Activated naive CD4-positive, alpha-beta T cell treated with anti-CD3 and anti-CD28 coated beads, Interleukin-2, amount 50 U/mL, for 16 hours (primary cell): ENCODE measurements at regions not wholly inside any gene's neighbourhood (a gene's known extent, or its start where the extent isn't known, plus 50 kb on each side); places are given as distances from the start of the nearest gene placed in this dataset.
"Not testable (repeated sequence)": the region's sequence is repeated elsewhere in the genome, so short reads cannot be mapped to it uniquely, and the experiment has no call there.

Experiments
- DNase-seq: peaks from one replicate; pipeline ENCODE4 v3.0.0-alpha.2; 2020

- no peak for DNase-seq
Observed at GRCh38 chr1:234770924-234771540, 161.1 kb upstream of the IRF2BP2 start.

GRCh38 chr1:234769986-234770795 lies 160.2 kb upstream of the IRF2BP2 start:
- no peak for DNase-seq

DNA sequence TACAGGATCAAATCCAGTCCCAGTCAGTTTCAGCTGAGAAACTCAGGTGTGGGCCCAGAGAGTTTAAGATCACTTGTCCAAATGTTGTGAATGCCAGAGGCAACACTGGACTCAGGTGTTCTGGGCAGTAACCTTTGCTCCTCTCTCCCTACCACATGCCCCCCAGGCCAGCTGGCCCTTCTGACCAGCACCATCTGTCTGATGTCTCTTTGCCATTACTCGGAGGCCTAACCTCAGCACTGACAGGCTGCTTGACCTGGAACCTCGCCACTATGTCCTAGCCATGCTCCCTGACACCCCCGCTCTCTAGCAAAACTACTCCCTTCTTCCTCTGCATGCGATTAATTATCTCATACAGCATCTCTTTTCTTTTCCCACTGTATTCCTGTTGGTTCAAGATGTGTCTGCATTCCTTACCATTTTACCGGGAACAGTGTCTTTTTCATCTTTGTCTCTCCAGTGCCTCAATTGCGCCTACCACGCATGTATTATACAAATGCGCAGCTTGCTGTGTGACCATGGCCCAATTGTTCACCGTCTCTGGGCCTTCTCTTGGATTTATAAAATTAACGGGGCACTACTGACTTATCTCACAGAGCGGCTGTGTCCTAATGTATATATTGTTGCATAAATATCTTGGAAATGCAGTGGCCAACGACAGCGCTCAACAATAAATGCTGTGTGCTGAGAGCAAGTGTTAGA lies 159.5 kb upstream of the IRF2BP2 start:
- DNase-seq: no peak

GRCh38 chr1:234768569-234769283 lies 158.7 kb upstream of the IRF2BP2 start:
- DNase-seq: peak; percentile 73

DNA sequence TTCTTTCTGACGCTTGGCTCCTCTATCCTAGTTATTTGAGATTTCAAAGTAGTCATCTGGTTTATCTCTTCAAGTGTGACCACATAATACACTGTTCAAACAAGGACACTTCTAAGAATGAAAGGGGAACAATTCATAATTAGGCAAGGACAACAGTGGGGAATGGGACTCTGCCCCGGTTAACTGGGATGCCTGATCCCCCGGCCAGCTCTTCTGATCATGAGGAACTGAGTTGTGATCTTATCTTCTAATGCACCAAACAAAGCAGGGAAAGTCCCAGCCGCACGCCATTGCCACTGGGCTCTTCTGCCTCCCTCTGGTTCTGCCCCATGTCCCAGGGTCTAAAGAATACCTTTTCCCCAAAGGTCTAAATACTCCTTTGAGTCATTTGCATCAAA lies 158.2 kb upstream of the IRF2BP2 start:
- peak; percentile 38 for DNase-seq

DNA sequence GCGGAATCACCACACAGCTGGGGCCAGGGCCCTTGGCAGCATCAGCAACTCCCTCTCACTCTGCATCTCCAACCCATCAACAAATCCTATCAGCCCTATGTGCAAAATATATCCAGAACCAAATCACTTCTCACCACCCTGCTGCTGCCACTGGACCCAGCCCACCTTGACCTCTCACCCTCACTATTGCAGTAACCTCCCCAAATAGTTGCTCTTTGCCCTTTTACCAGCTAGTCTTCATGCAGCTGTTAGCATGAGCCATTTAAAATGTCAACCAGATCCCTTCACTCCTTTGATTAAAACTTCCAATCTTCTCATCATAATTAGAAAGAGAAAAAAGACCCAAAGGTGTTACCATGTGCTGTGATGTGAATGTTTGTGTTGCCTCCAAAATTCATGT lies 155.7 kb upstream of the IRF2BP2 start:
- no peak for DNase-seq

- no peak for DNase-seq
Observed at GRCh38 chr1:234765181-234765580, 155.2 kb upstream of the IRF2BP2 start.

GRCh38 chr1:234763910-234764309 lies 153.9 kb upstream of the IRF2BP2 start:
- no peak for DNase-seq

GRCh38 chr1:234763367-234763766 lies 153.4 kb upstream of the IRF2BP2 start:
- DNase-seq: no peak

DNA sequence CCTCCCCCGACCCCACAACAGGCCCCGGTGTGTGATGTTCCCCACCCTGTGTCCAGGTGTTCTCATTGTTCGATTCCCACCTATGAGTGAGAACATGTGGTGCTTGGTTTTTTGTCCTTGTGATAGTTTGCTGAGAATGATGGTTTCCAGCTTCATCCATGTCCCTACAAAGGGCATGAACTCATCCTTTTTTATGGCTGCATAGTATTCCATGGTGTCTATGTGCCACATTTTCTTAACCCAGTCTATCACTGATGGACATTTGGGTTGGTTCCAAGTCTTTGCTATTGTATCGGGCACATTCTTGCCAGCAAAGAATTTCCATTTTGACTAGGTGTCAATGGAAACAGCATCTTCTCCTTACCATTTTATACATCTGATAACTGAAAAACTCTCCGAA lies 152.1 kb upstream of the IRF2BP2 start:
- not testable (repeated sequence) for DNase-seq

DNA sequence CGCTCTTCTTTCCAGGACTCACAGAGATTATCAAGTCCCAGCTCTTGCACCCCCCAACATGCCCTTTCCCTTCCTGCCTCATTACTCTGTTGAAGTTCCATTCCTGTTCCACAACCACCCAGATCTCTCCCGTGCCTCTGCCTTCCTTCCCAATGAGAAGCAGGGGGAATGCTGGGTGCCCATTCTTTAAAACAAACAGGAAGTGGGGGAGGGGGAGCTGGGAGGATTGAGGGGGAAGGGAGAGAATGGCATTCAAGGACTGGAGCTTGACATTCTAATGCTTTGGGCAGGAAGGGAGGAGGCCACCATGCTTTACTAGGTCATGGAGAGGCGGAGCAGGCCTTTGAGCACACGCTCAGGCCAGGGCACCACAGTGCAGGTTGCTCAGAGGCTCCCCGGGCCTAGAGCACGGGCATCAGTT lies 150.3 kb upstream of the IRF2BP2 start:
- no peak for DNase-seq

- DNase-seq: no peak
Observed at GRCh38 chr1:234759888-234760287, 149.9 kb upstream of the IRF2BP2 start.

DNA sequence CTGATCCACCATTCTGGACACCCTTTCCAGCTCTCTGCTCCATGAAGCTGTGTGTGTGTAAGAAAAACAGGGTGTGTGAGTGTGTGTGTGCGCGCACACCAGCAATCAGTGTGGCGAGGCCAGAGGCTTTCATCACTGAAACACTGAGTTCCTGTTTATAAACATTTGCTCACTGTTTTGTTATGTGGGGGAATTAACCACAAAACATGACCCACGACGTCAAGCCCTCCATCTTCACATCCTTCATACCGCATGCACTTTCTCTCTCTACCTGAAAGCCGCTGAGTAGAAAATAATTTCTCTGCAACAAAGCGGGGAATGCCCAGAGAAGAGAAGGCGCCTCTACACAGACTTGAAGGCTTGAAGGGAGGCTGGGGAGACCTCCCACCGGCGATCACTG lies 148.9 kb upstream of the IRF2BP2 start:
- DNase-seq: no peak

- DNase-seq: no peak
Observed at GRCh38 chr1:234756857-234757256, 146.9 kb upstream of the IRF2BP2 start.

- no peak for DNase-seq
Observed at GRCh38 chr1:234756066-234756774, 146.2 kb upstream of the IRF2BP2 start.

DNA sequence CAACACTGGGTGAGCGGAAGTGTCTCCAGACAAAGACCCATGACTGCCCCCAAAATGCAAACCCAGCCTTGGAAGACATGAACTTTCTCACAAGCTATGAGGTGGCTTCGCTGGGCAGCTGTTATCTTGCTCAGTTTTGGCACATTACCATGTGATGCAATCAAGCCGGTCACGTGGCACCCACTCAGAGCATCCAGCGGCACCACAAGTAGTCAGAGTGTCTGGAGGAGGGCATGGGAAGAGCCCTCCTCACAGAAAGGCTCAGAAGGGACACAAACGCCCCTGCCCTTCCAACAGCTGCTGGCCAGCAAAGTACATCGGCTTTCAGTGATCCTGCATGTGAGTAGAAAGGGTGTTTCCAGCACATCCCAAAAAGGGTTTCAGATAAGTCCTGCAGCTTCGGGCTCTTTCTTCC lies 145.5 kb upstream of the IRF2BP2 start:
- DNase-seq: no peak

- DNase-seq: no peak
Observed at GRCh38 chr1:234753979-234754378, 144.0 kb upstream of the IRF2BP2 start.

DNA sequence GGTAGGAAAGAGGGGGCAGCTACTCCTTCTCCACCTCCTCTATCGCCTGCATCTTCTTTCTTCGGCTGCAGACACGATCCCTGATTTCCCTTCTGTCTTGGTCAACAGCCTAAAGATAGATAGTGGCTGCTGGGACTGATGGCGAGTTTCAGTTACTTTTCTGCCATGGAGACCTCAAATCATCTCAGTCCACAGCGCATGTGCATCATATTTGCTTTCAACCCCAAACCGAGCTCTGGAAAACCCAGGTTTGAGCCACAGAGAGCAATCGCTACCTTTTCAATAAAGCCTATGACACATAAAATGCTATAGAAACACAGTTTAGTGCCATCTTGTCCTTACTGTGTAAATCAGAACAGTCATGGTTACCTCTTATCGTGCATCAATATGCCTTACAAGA lies 142.9 kb upstream of the IRF2BP2 start:
- no peak for DNase-seq

DNA sequence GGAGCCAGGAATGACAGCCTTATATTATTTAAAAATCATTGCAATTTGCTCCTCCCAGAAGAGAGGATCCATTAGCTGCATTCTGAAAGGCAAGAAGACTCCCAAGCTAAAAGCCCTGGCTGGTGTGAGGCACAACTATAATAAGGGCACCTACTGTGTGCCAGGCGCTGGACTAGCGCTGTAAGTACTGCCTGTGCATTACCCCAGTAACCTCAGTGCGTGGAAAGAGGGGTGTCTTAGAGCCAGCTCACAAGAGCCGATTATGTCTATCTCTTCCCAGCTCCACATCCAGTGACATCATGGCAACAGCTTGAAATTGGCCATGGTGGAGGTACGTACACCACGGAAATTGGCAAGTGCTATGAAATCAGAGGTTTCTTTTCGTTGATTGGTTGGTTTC lies 141.7 kb upstream of the IRF2BP2 start:
- no peak for DNase-seq

DNA sequence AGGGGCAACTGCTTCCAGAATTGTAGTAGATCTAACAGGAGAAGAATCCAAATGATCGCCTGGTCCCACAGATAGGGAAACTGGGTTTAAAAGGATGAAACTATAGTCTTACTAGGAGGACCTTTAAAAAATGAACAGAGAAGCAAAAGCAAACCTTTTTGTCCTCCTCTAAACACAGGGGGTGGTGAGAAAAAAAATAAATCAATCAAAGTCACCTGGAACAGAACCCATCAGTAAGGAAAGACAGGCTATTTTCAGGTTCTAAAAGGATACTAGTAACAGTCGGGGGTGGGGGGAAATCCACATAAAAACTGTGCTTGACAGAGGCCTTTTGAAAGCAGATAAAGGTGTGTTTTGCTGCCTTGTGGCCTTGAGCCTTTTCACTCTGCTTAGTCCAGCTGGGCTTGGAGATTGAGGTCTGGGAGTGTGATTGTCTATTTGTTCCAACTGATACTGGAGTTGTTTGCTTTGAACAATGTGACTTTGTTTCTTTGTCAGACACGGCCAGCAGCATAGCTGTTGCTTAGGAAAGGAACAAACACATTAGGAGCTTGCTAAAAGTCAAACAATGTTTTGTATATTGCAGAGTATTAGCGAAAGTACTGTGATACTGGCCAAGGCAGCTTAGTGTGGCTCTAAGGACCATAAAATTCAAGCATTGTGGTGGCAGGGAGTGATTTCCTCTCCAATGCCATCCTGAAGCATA lies 141.1 kb upstream of the IRF2BP2 start:
- no peak for DNase-seq

DNA sequence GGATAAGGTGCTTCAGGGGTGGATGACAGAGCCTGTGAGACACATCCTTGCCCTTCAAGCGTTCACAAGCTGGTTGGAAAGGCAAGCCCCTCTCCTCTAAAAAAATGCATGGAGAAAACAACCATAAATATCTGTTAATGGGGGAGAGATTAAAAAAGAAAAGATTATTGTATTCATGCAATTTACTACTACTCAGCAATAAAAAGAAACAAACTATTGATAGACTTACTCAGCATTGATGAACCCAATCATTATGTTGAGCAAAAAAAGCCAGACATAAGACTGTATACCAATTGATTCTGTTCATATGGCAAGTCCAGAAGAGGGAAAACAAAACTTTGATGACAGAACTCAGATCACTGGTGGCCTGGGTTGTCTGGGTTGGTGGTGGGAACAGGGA lies 138.7 kb upstream of the IRF2BP2 start:
- no peak for DNase-seq

DNA sequence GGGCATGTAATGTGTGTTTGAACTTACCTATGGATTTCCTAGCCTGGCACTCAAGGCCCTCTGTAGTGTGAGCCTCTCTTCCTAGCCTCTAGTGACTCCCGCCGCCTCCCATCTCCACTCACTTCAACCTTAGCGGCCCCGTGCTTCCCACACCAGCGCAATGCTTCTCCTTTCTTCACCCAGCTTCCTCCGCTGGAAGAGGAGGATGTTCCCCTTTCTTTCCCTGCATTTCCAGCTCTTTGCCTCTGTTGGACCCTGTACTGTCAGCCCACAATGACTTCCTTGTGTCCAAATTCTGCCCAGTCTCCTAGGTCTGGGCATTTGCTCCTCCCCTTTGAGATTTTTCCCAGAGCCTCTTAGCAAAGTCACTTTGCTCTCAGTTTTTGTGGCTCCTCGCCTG lies 138.1 kb upstream of the IRF2BP2 start:
- DNase-seq: no peak
